ENCODE measurements at regions not wholly inside any gene's neighbourhood (a gene's known extent, or its start where the extent isn't known, plus 50 kb on each side); places are given as distances from the start of the nearest gene placed in this dataset.
A peak's percentile ranks its signal among the peaks of the same experiment; 100 is the strongest.
"Not testable (repeated sequence)": the region's sequence is repeated elsewhere in the genome, so short reads cannot be mapped to it uniquely, and the experiment has no call there.

DNA sequence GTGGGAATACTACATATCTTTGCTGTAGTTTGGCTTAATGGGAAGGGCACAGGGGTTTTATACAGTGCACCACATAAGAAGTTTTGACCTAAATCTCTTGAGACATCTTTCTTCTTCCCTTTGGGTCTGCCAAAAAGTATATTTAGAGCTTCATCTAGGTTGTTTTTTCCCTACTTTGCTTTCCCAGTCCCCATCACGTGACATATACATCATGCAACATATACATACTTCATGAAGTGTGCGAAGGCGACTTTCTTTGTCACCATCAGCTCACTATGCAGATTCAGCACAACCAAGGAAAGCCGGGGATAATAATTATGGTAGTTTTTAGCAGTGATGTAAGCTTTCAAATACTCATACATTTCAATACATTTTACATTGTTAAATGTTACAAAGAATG, 177.1 kb upstream of the PPP1R3A start:
- in situ Hi-C loops (cut with HindIII; ENCODE audit: low pct_unique_long_range_greater_than_20kb, low sequenced_read_pairs) = no loop called here
- no peak for DNase-seq (ENCODE audit: low read depth)

DNA sequence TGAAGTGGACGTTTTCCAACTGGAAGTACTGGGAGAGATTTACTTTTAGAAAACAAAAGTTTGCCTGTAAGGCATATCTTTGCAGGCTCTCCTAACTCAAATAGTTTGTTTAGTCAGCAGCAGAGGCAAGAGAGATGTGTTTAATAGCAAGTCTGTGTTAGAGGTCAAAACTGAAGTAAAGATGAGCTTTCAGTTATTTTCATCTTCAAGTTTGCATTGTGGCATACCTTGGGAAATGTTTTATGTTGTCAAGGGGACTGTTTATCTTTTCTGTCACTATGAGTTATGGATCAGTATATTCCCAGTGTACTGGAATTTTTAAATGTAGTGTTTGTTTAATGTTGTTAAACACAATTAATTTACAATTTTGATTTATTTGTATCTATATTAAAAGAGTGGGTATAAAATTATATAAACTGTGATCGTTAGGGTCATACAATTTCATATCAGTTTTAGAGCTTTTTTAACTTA, 169.7 kb upstream of the PPP1R3A start:
- in situ Hi-C loops (cut with HindIII; ENCODE audit: low pct_unique_long_range_greater_than_20kb, low sequenced_read_pairs) = no loop called here
- no peak for DNase-seq (ENCODE audit: low read depth)

DNA sequence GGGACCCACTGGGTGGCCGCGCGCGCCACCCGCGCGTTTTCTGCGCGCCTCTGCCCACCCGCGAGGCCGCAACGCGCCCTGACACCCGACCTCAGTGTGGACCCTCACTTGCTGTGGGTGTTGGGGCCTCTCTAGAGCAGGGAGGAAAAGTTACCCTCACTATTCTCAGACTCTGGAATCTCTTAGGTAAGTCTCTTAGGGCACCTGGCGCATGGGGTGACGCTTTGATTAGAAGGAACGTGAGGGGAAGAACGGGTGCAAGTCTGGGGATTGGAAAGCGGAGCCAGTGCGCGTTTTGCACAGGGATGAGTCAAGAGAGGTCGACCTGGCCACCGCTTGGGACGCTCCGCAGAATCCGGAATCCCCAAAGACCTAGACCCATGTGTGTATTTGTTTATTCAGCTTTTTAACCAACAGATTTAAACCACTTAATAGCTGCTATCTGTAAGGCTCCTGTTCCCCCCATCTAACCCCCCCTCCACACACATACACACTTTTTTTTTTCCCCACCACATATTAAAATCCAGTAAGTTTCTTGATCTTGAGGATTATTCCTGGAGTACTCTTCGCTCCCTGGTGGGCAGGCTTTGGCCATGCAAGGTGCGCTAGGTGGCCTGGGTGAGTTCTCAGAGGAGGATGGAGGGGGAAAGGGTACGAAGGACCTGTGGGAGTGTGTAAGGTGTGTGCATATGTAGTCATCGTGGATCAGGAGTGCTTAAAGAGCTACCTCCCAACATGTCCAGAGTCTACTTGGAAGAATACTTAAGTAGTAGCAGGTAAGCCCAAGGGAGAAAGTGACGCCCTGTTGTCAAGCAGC, 169.1 kb upstream of the PPP1R3A start:
- DNase-seq (ENCODE audit: low read depth) = peak; percentile 67
- in situ Hi-C loops (cut with HindIII; ENCODE audit: low pct_unique_long_range_greater_than_20kb, low sequenced_read_pairs) = no loop called here

DNA sequence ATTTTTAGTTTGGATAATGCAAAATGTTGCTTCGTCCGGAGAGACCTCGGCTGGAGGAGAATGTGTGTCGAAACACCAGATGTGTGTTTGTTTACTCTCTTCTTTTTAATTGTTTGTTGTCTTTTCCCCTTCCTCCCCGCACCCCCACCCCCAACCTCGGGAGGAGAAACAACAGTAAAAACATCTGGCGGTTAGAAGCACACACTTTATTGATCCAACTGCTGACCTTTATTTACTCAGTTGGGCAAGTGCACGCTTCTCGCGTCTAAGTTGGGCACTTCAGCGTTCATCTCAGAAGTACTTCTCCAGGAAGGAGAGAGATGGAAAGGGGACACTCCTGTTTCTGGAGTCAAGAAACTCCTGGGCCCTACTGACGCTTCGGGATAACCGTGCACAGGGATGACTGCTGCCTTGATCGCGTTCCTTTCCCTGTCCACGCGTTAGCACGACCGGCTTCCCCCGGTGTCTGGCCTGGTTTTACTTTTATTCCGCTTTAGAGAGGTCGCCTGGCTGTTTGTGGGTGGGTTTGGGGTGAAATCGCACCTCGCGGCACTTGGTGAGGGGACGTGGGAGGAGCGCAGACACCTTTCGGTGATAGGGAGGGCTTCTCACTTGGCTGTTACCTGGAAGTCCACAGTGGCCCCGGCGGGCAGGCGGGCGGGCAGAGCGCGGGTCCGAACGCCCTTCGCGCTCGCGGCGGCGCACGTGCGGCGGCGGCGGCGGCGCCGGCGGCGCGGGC, 168.3 kb upstream of the PPP1R3A start:
- DNase-seq (ENCODE audit: low read depth) = peak; percentile 57
- in situ Hi-C loops (cut with HindIII; ENCODE audit: low pct_unique_long_range_greater_than_20kb, low sequenced_read_pairs) = no loop called here

DNA sequence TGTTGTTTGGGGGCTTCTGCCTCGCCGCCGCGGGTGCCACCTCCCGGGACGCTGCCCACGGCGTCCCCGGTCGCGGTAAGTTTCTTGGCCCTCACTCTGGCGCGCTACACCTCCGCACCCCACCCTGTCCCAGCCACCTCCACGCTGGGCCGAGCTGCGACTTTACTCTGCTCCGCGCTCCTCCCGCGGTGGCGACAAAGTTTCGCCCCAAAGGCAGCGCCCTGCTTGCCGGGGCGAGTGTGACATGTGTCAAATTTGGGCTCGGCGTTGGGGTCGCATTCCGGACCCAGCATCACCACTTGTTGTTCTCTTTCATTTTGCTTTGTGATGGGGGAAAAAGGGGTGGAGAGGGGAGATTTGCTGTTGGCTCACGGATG, 167.7 kb upstream of the PPP1R3A start:
- peak; percentile 53 for DNase-seq (ENCODE audit: low read depth)
- in situ Hi-C loops (cut with HindIII; ENCODE audit: low pct_unique_long_range_greater_than_20kb, low sequenced_read_pairs) = no loop called here

DNA sequence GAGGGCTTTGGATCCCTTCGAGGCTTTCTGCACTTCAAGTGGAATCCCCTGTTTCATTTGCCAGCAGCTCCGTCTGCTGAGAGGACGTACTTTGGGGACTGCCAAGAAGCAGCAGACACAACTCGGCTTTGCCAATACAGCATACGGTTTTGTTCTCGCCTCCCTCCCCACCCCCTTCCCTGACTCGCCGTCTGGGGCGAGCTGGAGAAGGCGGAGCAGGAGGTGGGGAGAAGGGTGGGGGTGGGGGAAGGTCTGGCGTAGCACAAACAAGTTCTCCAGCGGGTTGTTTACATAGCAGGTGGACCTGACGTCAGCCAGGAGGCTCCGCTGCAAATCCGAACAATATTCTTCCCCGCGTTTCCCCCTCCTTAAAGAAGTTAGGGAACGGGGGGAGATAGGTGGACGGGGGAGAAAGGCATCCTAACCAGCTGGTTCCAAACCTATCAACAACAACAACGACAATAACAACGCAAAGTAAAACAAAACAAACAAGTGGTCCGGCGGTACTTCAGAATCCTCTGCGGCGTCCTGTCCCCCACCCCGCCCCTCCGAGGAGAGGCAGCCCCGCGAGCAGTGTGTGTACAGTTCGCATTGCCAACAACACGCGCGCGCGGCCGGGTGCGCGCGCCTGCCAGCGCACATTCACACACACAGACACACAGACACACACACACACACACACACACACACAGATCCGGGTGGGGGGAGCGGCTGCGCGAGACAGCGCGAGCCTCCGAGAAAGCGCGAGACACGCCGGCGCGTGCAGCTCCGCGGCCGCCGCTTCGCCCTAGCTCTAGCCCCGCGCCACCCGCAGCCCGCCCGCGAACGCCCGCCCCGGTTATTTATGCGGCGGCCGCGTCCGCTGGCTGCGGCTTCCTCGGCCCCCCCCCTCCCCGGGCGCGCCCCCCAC, 167.0 kb upstream of the PPP1R3A start:
- peak; percentile 96 for DNase-seq (ENCODE audit: low read depth)
- in situ Hi-C loops (cut with HindIII; ENCODE audit: low pct_unique_long_range_greater_than_20kb, low sequenced_read_pairs) = no loop called here

DNA sequence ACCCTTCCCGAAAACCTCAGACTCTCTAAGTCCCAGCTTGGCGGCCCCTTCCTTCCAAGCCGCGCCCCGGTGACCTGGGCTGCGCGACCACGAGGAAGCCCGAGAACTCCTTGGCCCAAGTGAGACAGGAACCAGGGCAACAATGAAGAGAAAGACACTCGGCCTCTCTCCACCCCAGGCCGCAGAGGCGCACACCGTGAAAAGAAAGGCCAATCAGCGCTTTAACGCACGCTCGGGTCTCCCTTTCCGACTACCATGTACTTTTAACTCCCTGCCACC, 166.4 kb upstream of the PPP1R3A start:
- no peak for DNase-seq (ENCODE audit: low read depth)
- in situ Hi-C loops (cut with HindIII; ENCODE audit: low pct_unique_long_range_greater_than_20kb, low sequenced_read_pairs) = no loop called here

DNA sequence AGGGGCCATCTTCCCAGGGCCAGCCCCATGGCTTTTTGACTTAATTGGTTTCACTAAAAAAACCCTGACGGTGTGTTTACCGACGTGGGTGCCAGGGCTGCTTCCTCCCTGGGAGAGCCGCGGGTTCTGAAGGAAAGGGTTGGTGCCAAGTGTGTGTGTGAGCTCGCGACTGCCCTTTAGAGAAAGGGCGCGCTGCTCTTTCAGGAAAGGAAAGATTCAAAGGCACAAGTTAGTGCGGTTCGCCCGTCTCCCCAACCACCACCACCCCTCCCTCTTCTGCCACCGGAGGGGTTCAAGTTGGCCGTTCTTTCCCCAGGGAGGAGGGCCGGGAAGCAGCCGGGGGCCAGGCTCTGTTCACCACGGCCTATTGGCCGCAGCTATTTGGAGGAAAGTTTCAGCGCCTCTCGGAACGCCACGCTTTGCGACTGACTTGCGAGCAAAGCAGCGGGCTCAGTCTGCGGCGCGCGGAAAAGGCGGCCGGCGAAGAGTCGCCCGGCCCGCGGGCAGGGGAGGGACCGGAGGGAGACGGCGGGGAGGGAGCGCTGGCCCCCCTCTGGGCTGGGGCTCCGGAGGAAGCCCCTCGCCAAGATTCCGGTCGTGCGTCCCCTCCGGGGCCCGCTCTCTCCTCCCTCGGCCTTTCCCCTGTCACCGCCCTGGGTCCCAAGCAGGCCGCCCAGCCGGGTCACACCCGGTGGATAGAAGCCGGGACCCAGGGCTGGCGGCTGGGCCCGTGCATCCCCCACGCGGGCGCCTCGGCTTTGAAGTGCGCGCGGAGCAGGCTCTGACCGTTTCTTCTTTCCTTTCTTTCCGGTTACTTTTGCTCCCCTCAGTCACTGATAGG, 165.9 kb upstream of the PPP1R3A start:
- peak; percentile 77 for DNase-seq (ENCODE audit: low read depth)
- in situ Hi-C loops (cut with HindIII; ENCODE audit: low pct_unique_long_range_greater_than_20kb, low sequenced_read_pairs) = loop anchor here (5.0 kb wide), 1 partner anchor 328 kb away; the partner anchor contains the start of gene FOXP2

DNA sequence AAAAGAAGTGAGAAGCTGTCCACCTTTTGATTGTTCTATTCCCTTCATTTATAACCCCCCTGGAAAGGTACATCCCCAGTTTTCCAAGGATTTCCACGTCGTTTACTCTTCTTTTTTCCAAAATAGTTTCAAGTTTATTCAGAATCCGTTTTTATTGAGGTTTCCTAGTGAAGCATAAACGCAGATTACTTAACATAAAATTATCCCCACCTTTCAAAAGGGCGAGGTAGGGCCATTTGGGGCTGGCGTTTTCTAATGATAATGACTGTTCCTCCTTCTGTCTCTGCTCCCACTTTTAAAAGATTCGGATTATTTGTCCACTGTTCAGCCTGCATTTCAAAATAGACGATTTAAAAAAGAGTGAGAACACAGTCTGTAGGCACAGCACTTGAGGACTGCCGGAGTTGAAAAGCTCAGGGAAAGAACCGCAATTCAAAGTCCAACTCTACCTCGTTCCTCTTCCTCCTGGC, 165.2 kb upstream of the PPP1R3A start:
- DNase-seq (ENCODE audit: low read depth) = no peak
- in situ Hi-C loops (cut with HindIII; ENCODE audit: low pct_unique_long_range_greater_than_20kb, low sequenced_read_pairs) = loop anchor here (5.0 kb wide), 1 partner anchor 328 kb away; the partner anchor contains the start of gene FOXP2

DNA sequence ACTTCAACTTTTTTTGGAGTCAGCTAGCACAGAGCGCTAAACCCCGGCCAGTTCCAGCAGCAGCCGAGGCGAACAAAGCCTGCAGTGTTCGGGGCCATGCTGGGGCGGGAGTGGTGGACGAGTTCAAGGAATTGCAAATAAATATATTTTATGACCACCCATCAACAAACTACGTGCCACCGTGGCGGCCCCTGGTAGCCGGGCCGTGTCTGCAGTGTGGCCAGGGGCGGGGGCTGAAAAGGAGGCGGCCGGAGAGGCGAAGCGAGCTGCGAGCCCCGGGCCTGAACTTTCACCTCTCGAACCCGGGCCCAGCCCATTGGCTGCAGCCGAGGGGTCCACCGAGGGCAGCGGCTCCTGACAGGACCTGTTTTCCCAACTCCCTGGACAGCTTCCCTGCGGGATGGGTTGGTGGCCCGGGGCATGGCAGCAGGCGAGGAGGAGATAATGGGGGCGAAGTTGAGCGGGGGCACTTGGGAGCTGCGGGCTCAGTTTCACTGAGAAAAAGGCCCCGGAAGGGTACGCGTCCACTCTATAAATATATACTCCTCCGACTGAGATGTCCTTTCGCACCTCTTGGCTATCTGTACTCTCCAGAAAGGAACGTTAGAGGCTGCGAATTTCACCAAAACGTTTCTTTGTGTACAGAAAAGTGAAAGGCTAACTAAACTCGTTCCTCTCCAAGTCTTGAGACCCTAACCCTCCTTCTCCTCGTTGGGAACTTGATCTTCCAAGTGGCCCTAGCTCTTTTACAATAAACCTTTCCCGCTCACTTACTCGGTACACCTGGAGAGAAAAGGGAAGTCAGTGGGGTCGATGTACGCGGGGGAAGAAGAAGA, 164.6 kb upstream of the PPP1R3A start:
- peak; percentile 73 for DNase-seq (ENCODE audit: low read depth)
- in situ Hi-C loops (cut with HindIII; ENCODE audit: low pct_unique_long_range_greater_than_20kb, low sequenced_read_pairs) = loop anchor here (5.0 kb wide), 1 partner anchor 329 kb away; the partner anchor contains the start of gene FOXP2

DNA sequence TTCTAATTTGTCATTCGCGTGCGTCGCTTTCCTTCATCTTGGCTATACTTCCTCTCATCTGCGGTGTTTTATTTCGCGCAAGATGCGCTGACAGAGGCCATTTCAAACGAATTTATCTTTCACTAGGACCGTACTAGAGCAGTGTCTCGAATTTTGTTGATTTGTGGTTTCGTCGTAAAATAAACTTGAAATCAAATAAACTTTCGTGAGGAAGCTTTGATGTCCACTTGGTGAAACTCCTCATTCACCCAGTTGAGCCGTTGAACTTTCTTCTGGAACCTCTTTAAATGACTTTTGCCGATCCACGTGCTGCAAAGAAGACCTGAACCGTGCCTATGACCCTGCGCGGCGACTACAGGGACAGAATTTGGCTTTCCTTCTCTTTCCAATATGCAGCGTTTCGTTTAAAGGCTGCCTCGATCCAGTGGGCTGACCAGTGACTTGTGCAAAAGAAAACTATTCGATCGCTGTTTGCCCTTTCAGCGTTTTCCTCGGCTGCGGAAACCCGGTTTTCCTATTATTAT, 163.9 kb upstream of the PPP1R3A start:
- no peak for DNase-seq (ENCODE audit: low read depth)
- in situ Hi-C loops (cut with HindIII; ENCODE audit: low pct_unique_long_range_greater_than_20kb, low sequenced_read_pairs) = loop anchor here (5.0 kb wide), 1 partner anchor 330 kb away; the partner anchor contains the start of gene FOXP2

DNA sequence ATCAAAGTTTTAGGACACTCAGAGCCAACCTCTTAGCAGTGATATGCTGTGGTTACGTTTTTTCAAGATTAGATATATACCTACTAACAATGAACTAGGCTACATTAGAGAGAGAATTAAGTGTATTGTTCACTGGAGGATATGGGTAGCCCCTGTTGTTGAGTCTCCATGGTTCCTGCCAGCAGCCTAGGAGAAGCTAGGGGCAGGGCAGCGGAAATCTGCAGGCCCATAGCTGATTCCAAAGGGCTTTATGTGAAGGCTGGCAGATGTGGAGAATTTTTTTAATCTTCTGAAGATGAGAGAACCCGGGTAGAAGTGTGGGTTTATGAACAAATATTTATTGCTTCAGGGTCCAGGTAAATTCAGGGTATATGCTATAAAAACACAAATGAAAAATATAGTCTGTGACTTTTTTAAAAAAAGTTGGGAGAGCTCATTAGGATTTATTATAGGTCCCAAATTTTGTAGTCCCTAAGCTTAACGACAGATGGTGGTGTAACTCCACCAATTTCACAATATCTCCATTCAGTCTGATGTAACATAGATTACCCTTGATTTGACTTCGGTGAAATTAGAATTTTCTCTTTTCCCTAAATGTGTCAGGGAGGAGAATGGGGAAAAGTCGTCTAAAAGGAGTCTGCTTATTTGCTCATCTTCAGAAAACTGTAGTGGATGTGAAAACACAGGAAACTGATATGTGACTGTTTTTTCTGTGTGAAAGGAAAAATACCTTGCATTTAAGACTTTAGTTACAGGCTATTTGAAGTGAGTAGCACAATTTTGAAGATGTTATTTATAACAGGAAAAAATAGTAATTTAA, 163.0 kb upstream of the PPP1R3A start:
- in situ Hi-C loops (cut with HindIII; ENCODE audit: low pct_unique_long_range_greater_than_20kb, low sequenced_read_pairs) = loop anchor here (5.0 kb wide), 1 partner anchor 330 kb away; the partner anchor contains the start of gene FOXP2
- peak; percentile 58 for DNase-seq (ENCODE audit: low read depth)

DNA sequence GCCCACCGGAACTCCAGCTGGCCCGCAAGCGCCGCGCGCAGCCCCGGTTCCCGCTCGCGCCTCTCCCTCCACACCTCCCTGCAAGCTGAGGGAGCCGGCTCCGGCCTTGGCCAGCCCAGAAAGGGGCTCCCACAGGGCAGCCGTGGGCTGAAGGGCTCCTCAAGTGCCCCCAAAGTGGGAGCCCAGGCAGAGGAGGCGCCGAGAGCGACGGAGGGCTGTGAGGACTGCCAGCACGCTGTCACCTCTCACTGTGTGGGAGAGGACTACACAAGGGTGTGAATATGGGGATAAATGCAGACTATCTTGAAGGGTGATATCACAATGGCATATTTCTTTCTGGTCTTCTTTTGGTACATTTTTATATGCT, 158.3 kb upstream of the PPP1R3A start:
- in situ Hi-C loops (cut with HindIII; ENCODE audit: low pct_unique_long_range_greater_than_20kb, low sequenced_read_pairs) = not testable (repeated sequence)

DNA sequence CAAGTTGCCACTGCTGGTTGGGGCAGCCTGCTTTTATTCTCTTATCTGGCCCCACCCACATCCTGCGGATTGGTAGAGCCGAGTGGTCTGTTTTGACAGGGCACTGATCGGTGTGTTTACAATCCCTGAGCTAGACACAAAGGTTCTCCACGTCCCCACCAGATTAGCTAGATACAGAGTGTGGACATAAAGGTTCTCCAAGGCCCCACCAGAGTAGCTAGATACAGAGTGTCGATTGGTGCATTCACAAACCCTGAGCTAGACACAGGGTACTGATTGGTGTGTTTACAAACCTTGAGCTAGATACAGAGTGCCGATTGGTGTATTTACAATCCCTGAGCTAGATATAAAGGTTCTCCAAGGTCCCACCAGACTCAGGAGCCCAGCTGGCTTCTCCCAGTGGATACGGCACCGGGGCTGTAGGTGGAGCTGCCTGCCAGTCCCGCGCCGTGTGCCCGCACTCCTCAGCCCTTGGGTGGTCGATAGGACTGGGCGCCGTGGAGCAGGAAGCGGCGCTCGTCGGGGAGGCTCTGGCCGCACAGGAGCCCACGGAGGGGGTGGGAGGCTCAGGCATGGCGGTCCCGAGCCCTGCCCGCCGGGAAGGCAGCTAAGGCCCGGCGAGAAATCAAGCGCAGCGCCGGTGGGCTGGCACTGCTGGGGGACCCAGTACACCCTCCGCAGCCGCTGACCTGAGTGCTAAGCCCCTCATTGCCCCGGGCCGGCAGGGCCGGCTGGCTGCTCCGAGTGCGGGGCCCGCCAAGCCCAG, 157.8 kb upstream of the PPP1R3A start:
- in situ Hi-C loops (cut with HindIII; ENCODE audit: low pct_unique_long_range_greater_than_20kb, low sequenced_read_pairs); DNase-seq (ENCODE audit: low read depth): not testable (repeated sequence)

More for the DNA sequence above, 158.3 kb upstream of the PPP1R3A start:
- DNase-seq (ENCODE audit: low read depth) = not testable (repeated sequence)

DNA sequence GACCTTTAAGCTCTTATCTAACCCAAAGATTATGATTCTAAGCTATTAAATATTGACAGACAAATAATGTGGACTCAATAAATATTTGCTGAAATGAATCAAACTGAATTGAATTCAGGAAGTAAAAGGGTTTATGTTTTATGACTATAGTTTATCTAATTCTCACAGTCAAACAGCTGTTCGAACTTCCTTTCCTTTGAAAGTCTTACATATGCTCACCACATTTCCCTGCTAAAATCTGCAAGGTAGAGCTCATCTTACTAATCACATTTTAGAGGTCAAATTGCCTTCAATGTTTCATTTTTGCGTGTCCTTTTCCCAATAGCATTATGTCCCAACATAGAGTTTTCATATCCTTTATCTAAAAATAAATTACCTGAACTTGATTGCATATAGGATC, 154.9 kb upstream of the PPP1R3A start:
- in situ Hi-C loops (cut with HindIII; ENCODE audit: low pct_unique_long_range_greater_than_20kb, low sequenced_read_pairs) = no loop called here
- DNase-seq (ENCODE audit: low read depth) = no peak
